Stimulated activated naive B cell treated with anti-CD40 and anti-IgM and Interleukin-4, amounts not matched to agents 10 μg/mL and 1 μg/mL and 100 μg/mL, for 72 hours (primary cell): ENCODE measurements at regions not wholly inside any gene's neighbourhood (a gene's known extent, or its start where the extent isn't known, plus 50 kb on each side); places are given as distances from the start of the nearest gene placed in this dataset.
"Not testable (repeated sequence)": the region's sequence is repeated elsewhere in the genome, so short reads cannot be mapped to it uniquely, and the experiment has no call there.

Experiments
- ATAC-seq, 2 donors: fragments of 150-1000 bp; cut with Tn5 transposase; replicated peaks; 2 replicates each; pipeline ENCODE4 v1.10.0; 2021; ENCODE audit warnings: moderate library complexity in 1 of 2
- DNase-seq: peaks from one replicate; pipeline ENCODE4 v3.0.0; 2021
- H3K27ac Mint-ChIP-seq: one replicate; pipeline ENCODE4 v1.8.0; 2022; ENCODE audit warnings: mild to moderate bottlenecking, mixed read lengths
- H3K27me3 Mint-ChIP-seq, 2 donors: one replicate each; pipeline ENCODE4 v1.8.0; 2022; ENCODE audit warnings: mixed read lengths in 2 of 2
- H3K36me3 Mint-ChIP-seq, 2 donors: one replicate each; pipeline ENCODE4 v1.8.0; 2022; ENCODE audit warnings: mixed read lengths in 2 of 2, mild to moderate bottlenecking in 1 of 2
- H3K4me1 Mint-ChIP-seq, 2 donors: one replicate each; pipeline ENCODE4 v1.8.0; 2022; ENCODE audit warnings: mixed read lengths in 2 of 2, mild to moderate bottlenecking in 1 of 2
- H3K4me3 Mint-ChIP-seq, 2 donors: one replicate each; pipeline ENCODE4 v1.8.0; 2022; ENCODE audit warnings: mild to moderate bottlenecking in 2 of 2, mixed read lengths in 2 of 2, moderate library complexity in 1 of 2
- H3K9me3 Mint-ChIP-seq, 2 donors: one replicate each; pipeline ENCODE4 v1.8.0; 2022; ENCODE audit warnings: mixed read lengths in 2 of 2, mild to moderate bottlenecking in 1 of 2

GRCh38 chr7:17396692-17397091, 98.2 kb downstream of the AHR start:
- Mint-ChIP-seq H3K4me3 (no peak overlapping the region), H3K36me3 (peaks cover 11 to 17% of the 10 kb centered on the region in 2 donors), H3K27ac (no peak overlapping the region), H3K27me3 (no peaks in the 10 kb centered on the region), H3K9me3 (peaks cover 11 to 17% of the 10 kb centered on the region in 2 donors), H3K4me1 (peaks cover 13 to 27% of the 10 kb centered on the region in 2 donors)
- ATAC-seq, result no peak
- DNase-seq, result no peak

GRCh38 chr7:17401791-17402627, 103.6 kb downstream of the AHR start:
- Mint-ChIP-seq H3K36me3 (no peaks in the 10 kb centered on the region), H3K4me1 (peaks cover 24 to 51% of the 10 kb centered on the region in 2 donors), H3K4me3 (peak overlapping the region; percentile 33 to 59), H3K27me3 (no peaks in the 10 kb centered on the region), H3K27ac (peak overlapping the region; percentile 90), H3K9me3 (no peaks in the 10 kb centered on the region)
- peak; percentile 86 to 87 for ATAC-seq
- DNase-seq, result peak; percentile 18

- ATAC-seq (peak; percentile 76 to 80), DNase-seq (peak; percentile 33)
- H3K9me3 Mint-ChIP-seq, result no peaks in the 10 kb centered on the region
- H3K27ac Mint-ChIP-seq, result peak overlapping the region; percentile 90
- H3K36me3 Mint-ChIP-seq, result no peaks in the 10 kb centered on the region
- peaks cover 24 to 57% of the 10 kb centered on the region in 2 donors for H3K4me1 Mint-ChIP-seq
- peak overlapping the region; percentile 33 to 59 for H3K4me3 Mint-ChIP-seq
- H3K27me3 Mint-ChIP-seq, result no peaks in the 10 kb centered on the region
Measured at GRCh38 chr7:17402628-17403278, 104.3 kb downstream of the AHR start.

- Mint-ChIP-seq H3K27me3 (peaks cover 0 to 4% of the 10 kb centered on the region in 2 donors), H3K4me1 (peaks cover 24 to 57% of the 10 kb centered on the region in 2 donors), H3K4me3 (no peak overlapping the region), H3K27ac (no peak overlapping the region), H3K9me3 (no peaks in the 10 kb centered on the region), H3K36me3 (no peaks in the 10 kb centered on the region)
- DNase-seq (no peak), ATAC-seq (no peak)
Measured at GRCh38 chr7:17404006-17404405, 105.6 kb downstream of the AHR start.

- peaks cover 19 to 44% of the 10 kb centered on the region in 2 donors for H3K4me1 Mint-ChIP-seq
- H3K9me3 Mint-ChIP-seq, result no peaks in the 10 kb centered on the region
- peaks cover 0 to 4% of the 10 kb centered on the region in 2 donors for H3K27me3 Mint-ChIP-seq
- DNase-seq (no peak), ATAC-seq (no peak)
- no peaks in the 10 kb centered on the region for H3K36me3 Mint-ChIP-seq
- H3K4me3 Mint-ChIP-seq, result no peak overlapping the region
- no peak overlapping the region for H3K27ac Mint-ChIP-seq
Measured at GRCh38 chr7:17405786-17406185, 107.3 kb downstream of the AHR start.

GRCh38 chr7:17406738-17407137, 108.3 kb downstream of the AHR start:
- peaks cover 0 to 4% of the 10 kb centered on the region in 2 donors for H3K27me3 Mint-ChIP-seq

GRCh38 chr7:17407229-17407628, 108.8 kb downstream of the AHR start:
- no peak overlapping the region for H3K4me3 Mint-ChIP-seq

More at GRCh38 chr7:17406738-17407137, 108.3 kb downstream of the AHR start:
- Mint-ChIP-seq H3K9me3 (no peaks in the 10 kb centered on the region), H3K27ac (no peak overlapping the region), H3K4me1 (peaks cover 11 to 35% of the 10 kb centered on the region in 2 donors), H3K36me3 (no peaks in the 10 kb centered on the region), H3K4me3 (no peak overlapping the region)
- DNase-seq, result no peak
- ATAC-seq, result no peak

GRCh38 chr7:17408245-17408903, 109.9 kb downstream of the AHR start:
- DNase-seq, result no peak
- H3K4me3 Mint-ChIP-seq, result no peak overlapping the region
- H3K9me3 Mint-ChIP-seq, result no peaks in the 10 kb centered on the region
- H3K27me3 Mint-ChIP-seq, result peaks cover 0 to 4% of the 10 kb centered on the region in 2 donors
- no peak overlapping the region for H3K27ac Mint-ChIP-seq
- H3K4me1 Mint-ChIP-seq, result peaks cover 2 to 21% of the 10 kb centered on the region in 2 donors
- no peaks in the 10 kb centered on the region for H3K36me3 Mint-ChIP-seq
- no peak for ATAC-seq

More at GRCh38 chr7:17407229-17407628, 108.8 kb downstream of the AHR start:
- ATAC-seq, result no peak
- no peak overlapping the region for H3K27ac Mint-ChIP-seq
- no peaks in the 10 kb centered on the region for H3K9me3 Mint-ChIP-seq
- no peaks in the 10 kb centered on the region for H3K36me3 Mint-ChIP-seq
- DNase-seq, result no peak
- H3K4me1 Mint-ChIP-seq, result peaks cover 11 to 30% of the 10 kb centered on the region in 2 donors
- peaks cover 0 to 4% of the 10 kb centered on the region in 2 donors for H3K27me3 Mint-ChIP-seq

- no peak for DNase-seq
- Mint-ChIP-seq H3K4me3 (no peak overlapping the region), H3K27me3 (peaks cover 0 to 4% of the 10 kb centered on the region in 2 donors), H3K36me3 (no peaks in the 10 kb centered on the region), H3K4me1 (peaks cover 2 to 19% of the 10 kb centered on the region in 2 donors), H3K9me3 (no peaks in the 10 kb centered on the region), H3K27ac (no peak overlapping the region)
- ATAC-seq, result no peak
Measured at GRCh38 chr7:17408904-17409290, 110.4 kb downstream of the AHR start.

GRCh38 chr7:17411922-17412321, 113.5 kb downstream of the AHR start:
- DNase-seq (no peak), ATAC-seq (no peak)
- Mint-ChIP-seq H3K36me3 (no peaks in the 10 kb centered on the region), H3K4me3 (no peak overlapping the region), H3K9me3 (no peaks in the 10 kb centered on the region), H3K4me1 (peaks cover 1 to 7% of the 10 kb centered on the region in 2 donors), H3K27me3 (peaks cover 0 to 4% of the 10 kb centered on the region in 2 donors), H3K27ac (no peak overlapping the region)

- peaks cover 0 to 4% of the 10 kb centered on the region in 2 donors for H3K27me3 Mint-ChIP-seq
- DNase-seq (no peak), ATAC-seq (no peak)
- no peaks in the 10 kb centered on the region for H3K36me3 Mint-ChIP-seq
- H3K27ac Mint-ChIP-seq, result no peak overlapping the region
- H3K4me1 Mint-ChIP-seq, result no peaks in the 10 kb centered on the region
- no peaks in the 10 kb centered on the region for H3K9me3 Mint-ChIP-seq
- H3K4me3 Mint-ChIP-seq, result no peak overlapping the region
Measured at GRCh38 chr7:17412883-17413282, 114.4 kb downstream of the AHR start.

- no peak for DNase-seq
Measured at GRCh38 chr7:17415955-17416354, 117.5 kb downstream of the AHR start.

GRCh38 chr7:17420308-17421015, 122.0 kb downstream of the AHR start:
- H3K27ac Mint-ChIP-seq, H3K4me1 Mint-ChIP-seq, H3K36me3 Mint-ChIP-seq, H3K27me3 Mint-ChIP-seq, H3K9me3 Mint-ChIP-seq, ATAC-seq, H3K4me3 Mint-ChIP-seq, DNase-seq: not testable (repeated sequence)

More at GRCh38 chr7:17415955-17416354, 117.5 kb downstream of the AHR start:
- Mint-ChIP-seq H3K9me3 (no peaks in the 10 kb centered on the region), H3K4me3 (no peak overlapping the region), H3K36me3 (no peaks in the 10 kb centered on the region), H3K27ac (no peak overlapping the region), H3K27me3 (no peaks in the 10 kb centered on the region), H3K4me1 (no peaks in the 10 kb centered on the region)
- no peak for ATAC-seq

- no peak for ATAC-seq
Measured at GRCh38 chr7:17421941-17422340, 123.5 kb downstream of the AHR start.

More at GRCh38 chr7:17421941-17422340, 123.5 kb downstream of the AHR start:
- Mint-ChIP-seq H3K9me3 (peaks cover 3 to 7% of the 10 kb centered on the region in 2 donors), H3K4me3 (no peak overlapping the region), H3K27ac (no peak overlapping the region), H3K36me3 (no peaks in the 10 kb centered on the region), H3K4me1 (no peaks in the 10 kb centered on the region), H3K27me3 (no peaks in the 10 kb centered on the region)
- no peak for DNase-seq
